ENCODE measurements at regions not wholly inside any gene's neighbourhood (a gene's known extent, or its start where the extent isn't known, plus 50 kb on each side); places are given as distances from the start of the nearest gene placed in this dataset.

- intact Hi-C loops (cut with DNase I): no loop called here
- DNase-seq: no peak
Observed at GRCh38 chr2:147363181-147363580, 481.6 kb upstream of the ACVR2A start.

- intact Hi-C loops (cut with DNase I): no loop called here
- no peak for DNase-seq
Observed at GRCh38 chr2:147358375-147358774, 486.5 kb upstream of the ACVR2A start.

GRCh38 chr2:147356157-147356556, 488.7 kb upstream of the ACVR2A start:
- intact Hi-C loops (cut with DNase I): no loop called here
- DNase-seq: peak in 1 of 42 donors; percentile 10

GRCh38 chr2:147355706-147356105, 489.1 kb upstream of the ACVR2A start:
- intact Hi-C loops (cut with DNase I): no loop called here
- no peak for DNase-seq

GRCh38 chr2:147353072-147353381, 491.8 kb upstream of the ACVR2A start:
- intact Hi-C loops (cut with DNase I): no loop called here
- DNase-seq: no peak

GRCh38 chr2:147352264-147353071, 492.4 kb upstream of the ACVR2A start:
- DNase-seq: no peak
- intact Hi-C loops (cut with DNase I): no loop called here

- intact Hi-C loops (cut with DNase I): no loop called here
- peak in 9 of 42 donors; percentile 1 to 65 (median 17) for DNase-seq
Observed at GRCh38 chr2:147351784-147352183, 493.0 kb upstream of the ACVR2A start.

- no peak for DNase-seq
- intact Hi-C loops (cut with DNase I): no loop called here
Observed at GRCh38 chr2:147348931-147349555, 495.8 kb upstream of the ACVR2A start.

GRCh38 chr2:147346142-147346541, 498.7 kb upstream of the ACVR2A start:
- DNase-seq: no peak
- intact Hi-C loops (cut with DNase I): no loop called here

- DNase-seq: no peak
- intact Hi-C loops (cut with DNase I): no loop called here
Observed at GRCh38 chr2:147345246-147345645, 499.6 kb upstream of the ACVR2A start.

- no peak for DNase-seq
- intact Hi-C loops (cut with DNase I): no loop called here
Observed at GRCh38 chr2:147342329-147342728, 502.5 kb upstream of the ACVR2A start.

- intact Hi-C loops (cut with DNase I): loop anchor here (10.0 kb wide), 1 partner anchor 247 kb away; no protein-coding TSS in a partner anchor
- DNase-seq: peak in 8 of 42 donors; percentile 7 to 21 (median 12)
Observed at GRCh38 chr2:147331790-147332419, 512.9 kb upstream of the ACVR2A start.

GRCh38 chr2:147330925-147331324, 513.9 kb upstream of the ACVR2A start:
- no peak for DNase-seq
- intact Hi-C loops (cut with DNase I): loop anchor here (10.0 kb wide), 1 partner anchor 246 kb away; no protein-coding TSS in a partner anchor

- no peak for DNase-seq
- intact Hi-C loops (cut with DNase I): no loop called here
Observed at GRCh38 chr2:147327613-147328012, 517.2 kb upstream of the ACVR2A start.

GRCh38 chr2:147325990-147326389, 518.8 kb upstream of the ACVR2A start:
- intact Hi-C loops (cut with DNase I): no loop called here
- DNase-seq: no peak

GRCh38 chr2:147320146-147320545, 524.7 kb upstream of the ACVR2A start:
- intact Hi-C loops (cut with DNase I): no loop called here
- DNase-seq: no peak

- DNase-seq: no peak
Observed at GRCh38 chr2:147311058-147311430, 533.8 kb upstream of the ACVR2A start.

GRCh38 chr2:147310335-147311057, 534.3 kb upstream of the ACVR2A start:
- DNase-seq: no peak
- intact Hi-C loops (cut with DNase I): no loop called here

More at GRCh38 chr2:147311058-147311430, 533.8 kb upstream of the ACVR2A start:
- intact Hi-C loops (cut with DNase I): no loop called here

- intact Hi-C loops (cut with DNase I): no loop called here
- no peak for DNase-seq
Observed at GRCh38 chr2:147297820-147298219, 547.0 kb upstream of the ACVR2A start.

Measured in head of caudate nucleus (tissue), 42 donors.